GM23248 (cell line): ENCODE measurements at regions not wholly inside any gene's neighbourhood (a gene's known extent, or its start where the extent isn't known, plus 50 kb on each side); places are given as distances from the start of the nearest gene placed in this dataset.

ENCODE experiments used
- EZH2 ChIP-seq: fragments of 200-600 bp; sonication (generic); IDR thresholded peaks from 2 replicates; pipeline ENCODE4 v1.6.1; 2018; ENCODE audit warnings: antibody characterized with exemption, mild to moderate bottlenecking; ENCODE audit not compliant: insufficient read depth, poor library complexity, severe bottlenecking
- EZH2phosphoT487 ChIP-seq: fragments of 200-600 bp; sonication (generic); IDR thresholded peaks from 2 replicates; pipeline ENCODE4 v1.6.1; 2018; ENCODE audit warnings: antibody characterized with exemption, moderate library complexity, mild to moderate bottlenecking, low read depth; ENCODE audit not compliant: insufficient read depth

- TF ChIP-seq EZH2: no peak
- TF ChIP-seq EZH2phosphoT487: no peak
These were observed 463.7 kb upstream of the RGPD4 start for GRCh38 chr2:107362993-107363392.
